GM12872 (cell line): ENCODE measurements at regions not wholly inside any gene's neighbourhood (a gene's known extent, or its start where the extent isn't known, plus 50 kb on each side); places are given as distances from the start of the nearest gene placed in this dataset.

Experiments
- CTCF ChIP-seq: IDR thresholded peaks from 3 replicates; pipeline ENCODE4 v1.5.1; 2011; ENCODE audit warnings: low read depth, mild to moderate bottlenecking, low read length, moderate library complexity; ENCODE audit not compliant: insufficient read depth

GRCh38 chr15:93825682-93826081 is 405.7 kb upstream of the MCTP2 start:
- no peak for TF ChIP-seq CTCF

GRCh38 chr15:93823971-93824913 is 407.1 kb upstream of the MCTP2 start:
- no peak for TF ChIP-seq CTCF

- no peak for TF ChIP-seq CTCF
These were observed 410.8 kb upstream of the MCTP2 start for GRCh38 chr15:93820566-93820965.

GRCh38 chr15:93819826-93820225 is 411.5 kb upstream of the MCTP2 start:
- TF ChIP-seq CTCF, result no peak

- TF ChIP-seq CTCF, result no peak
These were observed 414.5 kb upstream of the MCTP2 start for GRCh38 chr15:93816815-93817214.

GRCh38 chr15:93811305-93811704 is 420.1 kb upstream of the MCTP2 start:
- TF ChIP-seq CTCF, result no peak

GRCh38 chr15:93809516-93809915 is 421.8 kb upstream of the MCTP2 start:
- no peak for TF ChIP-seq CTCF
